ENCODE measurements at regions not wholly inside any gene's neighbourhood (a gene's known extent, or its start where the extent isn't known, plus 50 kb on each side); places are given as distances from the start of the nearest gene placed in this dataset.

GRCh38 chr6:74752303-74752702 lies 453.6 kb downstream of the COL12A1 start:
- no peak for TF ChIP-seq CTCF (IDR thresholded peaks at IDR 0.05; ENCODE audit: low read depth, low read length)
- in situ Hi-C loops (cut with HindIII; ENCODE audit: low sequenced_read_pairs), result no loop called here
- no peak for DNase-seq (ENCODE audit: low read depth, low spot score)
- no peak overlapping the region for H3K4me3 ChIP-seq (ENCODE audit: low read depth, low read length)

DNA sequence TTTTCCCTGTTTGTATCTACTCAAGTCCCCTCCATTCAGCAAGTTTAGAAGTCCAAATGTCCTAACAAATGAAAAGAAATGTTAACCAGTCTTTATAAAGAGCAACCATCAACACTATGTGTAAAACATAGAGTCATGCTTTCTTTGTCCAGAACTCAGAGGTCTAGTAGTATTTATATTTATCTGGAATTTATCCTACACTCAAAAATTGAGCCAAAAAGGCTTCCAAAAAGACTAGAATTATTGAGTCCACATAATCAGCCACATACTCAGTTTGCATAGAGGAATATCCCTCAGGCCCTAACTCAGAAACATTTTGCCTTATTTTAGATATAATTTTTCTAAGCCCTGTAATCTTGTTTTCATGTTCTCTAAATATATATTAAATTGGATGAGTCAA lies 455.0 kb downstream of the COL12A1 start:
- in situ Hi-C loops (cut with HindIII; ENCODE audit: low sequenced_read_pairs), result no loop called here
- TF ChIP-seq CTCF (IDR thresholded peaks at IDR 0.05; ENCODE audit: low read depth, low read length), result no peak
- no peak overlapping the region for H3K4me3 ChIP-seq (ENCODE audit: low read depth, low read length)
- no peak for DNase-seq (ENCODE audit: low read depth, low spot score)

DNA sequence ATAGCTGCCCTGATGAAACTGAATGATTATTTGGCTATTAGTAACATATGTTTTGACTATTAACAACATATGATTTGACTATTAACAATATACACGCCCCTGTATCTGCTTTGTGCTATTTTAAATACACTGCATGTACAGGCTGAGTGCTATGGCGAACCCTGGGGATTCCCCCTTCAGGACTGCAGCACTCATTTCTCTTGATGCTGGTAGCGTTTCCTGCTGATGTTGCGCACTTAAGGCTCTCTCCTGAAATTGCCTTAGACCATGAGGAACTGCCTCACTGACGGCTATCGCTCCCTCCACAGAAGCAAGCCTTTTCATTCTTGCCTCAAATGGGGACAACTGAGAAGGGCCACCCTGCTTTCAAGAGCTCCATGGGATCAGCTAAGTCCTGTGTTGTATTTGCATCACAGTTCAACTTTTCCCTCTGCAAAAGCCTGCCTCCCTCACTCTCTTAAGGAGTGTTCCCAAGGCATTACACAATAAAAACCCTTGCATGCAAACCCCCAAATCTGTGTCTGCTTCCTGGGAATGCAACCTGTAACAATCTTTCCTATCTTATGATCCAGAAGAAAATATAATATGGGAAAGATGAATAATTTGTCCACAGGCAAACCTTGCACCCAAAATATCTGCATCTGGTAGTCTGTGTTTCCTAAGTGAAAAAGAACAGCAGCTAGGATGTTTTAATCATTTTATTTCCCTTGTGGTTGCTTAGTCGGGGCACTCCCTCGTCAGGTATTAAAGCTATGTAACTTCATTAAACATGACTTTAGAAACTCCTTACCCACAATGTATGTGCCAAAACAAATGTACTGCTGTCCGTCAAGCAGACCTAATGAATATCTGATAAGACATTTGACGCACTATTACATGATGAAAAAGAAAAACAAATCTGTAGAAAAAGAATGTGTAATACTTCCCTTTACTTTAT lies 456.4 kb downstream of the COL12A1 start:
- TF ChIP-seq CTCF (IDR thresholded peaks at IDR 0.05; ENCODE audit: low read depth, low read length), result no peak
- DNase-seq (ENCODE audit: low read depth, low spot score), result peak; percentile 60
- in situ Hi-C loops (cut with HindIII; ENCODE audit: low sequenced_read_pairs), result no loop called here
- H3K4me3 ChIP-seq (ENCODE audit: low read depth, low read length), result no peak overlapping the region

DNA sequence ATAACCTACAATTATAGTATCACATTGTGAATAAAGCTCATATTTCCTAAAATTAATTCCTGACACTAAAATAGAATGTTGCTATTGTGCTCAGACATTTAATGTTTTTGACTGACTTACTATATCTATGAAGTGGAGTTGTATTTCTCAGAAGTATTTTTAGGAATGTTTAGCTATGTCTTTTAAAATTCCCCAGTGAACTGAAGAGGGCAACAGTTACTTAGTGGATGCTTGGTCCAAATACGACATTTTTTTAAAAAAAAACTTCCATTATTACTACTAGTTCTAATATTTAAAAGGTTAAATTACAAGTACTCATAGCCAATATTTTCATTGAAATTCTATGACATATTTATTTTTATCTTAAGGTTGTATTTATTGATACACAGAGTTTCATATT lies 460.2 kb downstream of the COL12A1 start:
- H3K4me3 ChIP-seq (ENCODE audit: low read depth, low read length), result no peak overlapping the region
- TF ChIP-seq CTCF (IDR thresholded peaks at IDR 0.05; ENCODE audit: low read depth, low read length), result no peak
- DNase-seq (ENCODE audit: low read depth, low spot score), result no peak
- in situ Hi-C loops (cut with HindIII; ENCODE audit: low sequenced_read_pairs), result no loop called here

DNA sequence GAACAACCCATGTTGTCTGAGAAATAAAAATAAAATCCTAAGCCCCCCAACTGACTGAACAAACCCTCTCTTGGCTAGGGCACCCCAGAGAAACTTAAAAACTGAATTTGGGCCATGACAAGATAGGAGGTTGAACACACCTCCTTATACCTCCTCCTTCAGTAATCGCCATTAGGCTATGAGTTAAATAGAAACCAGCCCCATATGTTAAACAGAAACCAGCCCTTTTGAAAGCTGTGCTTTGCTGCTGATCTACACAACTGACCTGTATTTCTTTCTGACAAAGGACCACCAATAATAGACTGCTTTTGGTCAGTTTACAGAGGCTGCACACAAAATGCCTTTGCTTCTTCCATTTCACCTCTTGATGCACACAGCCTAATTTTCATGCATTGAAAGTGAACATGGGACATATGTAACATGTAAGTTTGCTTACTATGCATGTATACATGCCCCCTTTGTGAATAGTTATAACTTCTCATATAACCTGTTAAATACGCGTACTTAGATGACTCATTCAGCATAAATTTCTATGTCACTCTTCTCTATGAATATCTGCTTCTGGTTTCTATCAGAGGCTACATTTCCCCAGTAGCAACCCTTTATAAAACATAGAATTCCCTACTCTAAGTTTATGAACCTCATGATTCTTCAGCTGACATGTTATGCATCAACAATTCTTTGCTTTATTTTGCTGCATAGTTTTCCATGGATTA lies 462.9 kb downstream of the COL12A1 start:
- in situ Hi-C loops (cut with HindIII; ENCODE audit: low sequenced_read_pairs), result no loop called here
- H3K4me3 ChIP-seq (ENCODE audit: low read depth, low read length), result no peak overlapping the region
- DNase-seq (ENCODE audit: low read depth, low spot score), result no peak
- no peak for TF ChIP-seq CTCF (IDR thresholded peaks at IDR 0.05; ENCODE audit: low read depth, low read length)

DNA sequence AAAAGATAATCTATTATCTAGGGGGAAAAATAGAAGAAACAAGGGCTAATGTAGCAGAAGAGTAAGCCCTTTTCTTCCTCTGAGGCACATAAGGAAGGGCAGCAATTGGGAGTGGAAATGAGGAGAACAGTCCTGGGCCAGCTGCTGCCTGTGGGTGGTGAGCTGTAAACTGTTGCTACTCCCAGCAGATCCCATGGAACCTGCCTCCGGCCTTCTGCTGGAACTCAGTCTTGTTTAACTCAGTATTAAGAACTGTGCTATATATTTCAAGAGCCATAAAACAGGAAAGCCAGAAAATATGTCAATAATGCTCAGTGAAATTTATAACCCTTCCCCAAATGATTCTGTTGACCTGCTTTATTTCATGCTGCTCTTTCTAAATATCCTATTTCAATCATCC lies 464.2 kb downstream of the COL12A1 start:
- in situ Hi-C loops (cut with HindIII; ENCODE audit: low sequenced_read_pairs), result no loop called here

More for the DNA sequence above, 464.2 kb downstream of the COL12A1 start:
- no peak for DNase-seq (ENCODE audit: low read depth, low spot score)
- no peak for TF ChIP-seq CTCF (IDR thresholded peaks at IDR 0.05; ENCODE audit: low read depth, low read length)
- no peak overlapping the region for H3K4me3 ChIP-seq (ENCODE audit: low read depth, low read length)

Data from astrocyte of the spinal cord (primary cell).